GM23338 (cell line): ENCODE measurements at regions not wholly inside any gene's neighbourhood (a gene's known extent, or its start where the extent isn't known, plus 50 kb on each side); places are given as distances from the start of the nearest gene placed in this dataset.

Experiments
- ATAC-seq: fragments of 200-7000 bp; cut with Tn5 transposase; 3 replicates; pipeline ENCODE4 v1.9.1; 2020
- DNase-seq: peaks from one replicate; pipeline ENCODE4 v3.0.0-alpha.2; 2015; ENCODE audit warnings: low spot score
- H2AFZ ChIP-seq: fragments of 200-600 bp; sonication (generic); 2 replicates; pipeline ENCODE4 v1.8.0; 2016; ENCODE audit warnings: antibody characterized with exemption, mild to moderate bottlenecking, moderate library complexity
- H3F3A ChIP-seq: fragments of 200-600 bp; sonication (generic); replicated peaks from 2 replicates; pipeline ENCODE4 v1.8.0; 2017; ENCODE audit warnings: antibody characterized with exemption, mixed run types, low read depth
- H3K27ac ChIP-seq: fragments of 200-600 bp; sonication (generic); 2 replicates; pipeline ENCODE4 v1.6.1; 2016; ENCODE audit warnings: low read depth
- H3K27me3 ChIP-seq: fragments of 200-600 bp; sonication (generic); 2 replicates; pipeline ENCODE4 v1.8.0; 2016; ENCODE audit warnings: mild to moderate bottlenecking, mixed run types, moderate library complexity; ENCODE audit not compliant: insufficient read depth
- H3K36me3 ChIP-seq: fragments of 200-600 bp; sonication (generic); 2 replicates; pipeline ENCODE4 v1.8.0; 2016; ENCODE audit warnings: mild to moderate bottlenecking; ENCODE audit not compliant: insufficient read depth
- H3K4me1 ChIP-seq: fragments of 200-600 bp; sonication (generic); 2 replicates; pipeline ENCODE4 v1.8.0; 2016; ENCODE audit warnings: mild to moderate bottlenecking, moderate library complexity; ENCODE audit not compliant: insufficient read depth
- H3K4me2 ChIP-seq: fragments of 200-600 bp; sonication (generic); 2 replicates; pipeline ENCODE4 v1.7.1; 2017; ENCODE audit warnings: mixed run types
- H3K4me3 ChIP-seq: fragments of 200-600 bp; sonication (generic); 2 replicates; pipeline ENCODE4 v1.6.1; 2016; ENCODE audit warnings: mixed run types
- H3K79me2 ChIP-seq: fragments of 200-600 bp; sonication (generic); replicated peaks from 2 replicates; pipeline ENCODE4 v1.8.0; 2017; ENCODE audit warnings: mild to moderate bottlenecking; ENCODE audit not compliant: insufficient read depth
- H3K9me2 ChIP-seq: fragments of 200-600 bp; sonication (generic); 2 replicates; pipeline ENCODE4 v1.8.0; 2017; ENCODE audit not compliant: insufficient read depth
- H4K20me1 ChIP-seq: fragments of 200-600 bp; sonication (generic); replicated peaks from 2 replicates; pipeline ENCODE4 v1.8.0; 2017; ENCODE audit warnings: mild to moderate bottlenecking; ENCODE audit not compliant: insufficient read depth
- H3K27ac Mint-ChIP-seq: 2 replicates; pipeline ENCODE4 v1.8.0; 2020; ENCODE audit warnings: inconsistent platforms, mild to moderate bottlenecking, moderate library complexity, mixed read lengths
- H3K27me3 Mint-ChIP-seq: 3 replicates; pipeline ENCODE4 v1.8.0; 2022; ENCODE audit warnings: low read depth, mild to moderate bottlenecking, moderate library complexity, mixed read lengths, inconsistent platforms; ENCODE audit not compliant: insufficient read depth, poor library complexity
- H3K36me3 Mint-ChIP-seq: 3 replicates; pipeline ENCODE4 v1.8.0; 2021; ENCODE audit warnings: low read depth, mild to moderate bottlenecking, inconsistent platforms, moderate library complexity, mixed read lengths
- H3K4me1 Mint-ChIP-seq: 3 replicates; pipeline ENCODE4 v1.8.0; 2020; ENCODE audit warnings: mild to moderate bottlenecking, inconsistent platforms, mixed read lengths
- H3K4me3 Mint-ChIP-seq: 3 replicates; pipeline ENCODE4 v1.8.0; 2021; ENCODE audit warnings: moderate library complexity, mild to moderate bottlenecking, inconsistent platforms, mixed read lengths
- H3K9me3 Mint-ChIP-seq: 3 replicates; pipeline ENCODE4 v1.8.0; 2020; ENCODE audit warnings: moderate library complexity, mild to moderate bottlenecking, inconsistent platforms, mixed read lengths
- EZH2 ChIP-seq: fragments of 200-600 bp; sonication (generic); IDR thresholded peaks from one replicate; pipeline ENCODE4 v1.8.0; 2017; ENCODE audit warnings: antibody characterized with exemption, mild to moderate bottlenecking, low read depth; ENCODE audit not compliant: unreplicated experiment
- EZH2phosphoT487 ChIP-seq: fragments of 200-600 bp; sonication (generic); IDR thresholded peaks from one replicate; pipeline ENCODE4 v1.8.1; 2018; ENCODE audit warnings: antibody characterized with exemption; ENCODE audit not compliant: unreplicated experiment
- JUNB ChIP-seq: IDR thresholded peaks from one replicate; pipeline ENCODE4 v1.6.1; 2016; ENCODE audit warnings: antibody characterized with exemption; ENCODE audit not compliant: unreplicated experiment
- NANOG ChIP-seq: IDR thresholded peaks from 2 replicates; pipeline ENCODE4 v1.6.1; 2016; ENCODE audit warnings: antibody characterized with exemption, borderline replicate concordance
- POLR2AphosphoS5 ChIP-seq: IDR thresholded peaks from 2 replicates; pipeline ENCODE4 v1.6.1; 2016; ENCODE audit warnings: antibody characterized with exemption, low read depth
- STAT1 ChIP-seq: IDR thresholded peaks from one replicate; pipeline ENCODE4 v1.6.1; 2016; ENCODE audit warnings: antibody characterized with exemption; ENCODE audit not compliant: unreplicated experiment
- ZNF114 ChIP-seq: fragments of 250-450 bp; sonication (Bioruptor Pico); IDR thresholded peaks from 2 replicates; pipeline ENCODE4 v1.5.0; 2020; ENCODE audit warnings: mild to moderate bottlenecking, moderate library complexity
- ZNF331 ChIP-seq: fragments of 250-450 bp; sonication (Bioruptor Pico); IDR thresholded peaks from 2 replicates; pipeline ENCODE4 v1.5.0; 2020; ENCODE audit warnings: low read depth, mild to moderate bottlenecking, moderate library complexity
- TF ChIP-seq, protein P1 (sequence below): IDR thresholded peaks from one replicate; pipeline ENCODE4 v1.6.1; 2018; ENCODE audit warnings: antibody characterized with exemption; ENCODE audit not compliant: unreplicated experiment
- TF ChIP-seq, protein P2 (sequence below): fragments of 250-450 bp; sonication (Bioruptor Pico); IDR thresholded peaks from 2 replicates; pipeline ENCODE4 v1.5.0; 2020; ENCODE audit warnings: mild to moderate bottlenecking, moderate library complexity

- Mint-ChIP-seq H3K27me3 (peaks cover 8% of the 10 kb centered on the region), H3K9me3 (no peaks in the 10 kb centered on the region; the same call in 1 of the 3 replicates), H3K4me3 (no peak overlapping the region), H3K4me1 (peaks cover 11% of the 10 kb centered on the region; the same call in 2 of the 3 replicates), H3K36me3 (no peaks in the 10 kb centered on the region), H3K27ac (no peak overlapping the region)
- Histone ChIP-seq H3K27me3 (no peaks in the 10 kb centered on the region), H3F3A (no peaks in the 10 kb centered on the region), H4K20me1 (no peaks in the 10 kb centered on the region), H3K4me2 (no peak overlapping the region), H3K4me1 (no peaks in the 10 kb centered on the region; the same call in 1 of the 2 replicates), H3K4me3 (no peak overlapping the region), H3K36me3 (no peaks in the 10 kb centered on the region), H3K9me2 (no peaks in the 10 kb centered on the region), H3K27ac (no peak overlapping the region), H2AFZ (no peak overlapping the region), H3K79me2 (no peaks in the 10 kb centered on the region)
- DNase-seq (no peak), ATAC-seq (no peak)
- TF ChIP-seq ZNF331 (CRISPR knock-in tag): no peak
- TF ChIP-seq ZNF114: no peak
- TF ChIP-seq STAT1: no peak
- no peak for TF ChIP-seq POLR2AphosphoS5
- TF ChIP-seq, protein P1, sequence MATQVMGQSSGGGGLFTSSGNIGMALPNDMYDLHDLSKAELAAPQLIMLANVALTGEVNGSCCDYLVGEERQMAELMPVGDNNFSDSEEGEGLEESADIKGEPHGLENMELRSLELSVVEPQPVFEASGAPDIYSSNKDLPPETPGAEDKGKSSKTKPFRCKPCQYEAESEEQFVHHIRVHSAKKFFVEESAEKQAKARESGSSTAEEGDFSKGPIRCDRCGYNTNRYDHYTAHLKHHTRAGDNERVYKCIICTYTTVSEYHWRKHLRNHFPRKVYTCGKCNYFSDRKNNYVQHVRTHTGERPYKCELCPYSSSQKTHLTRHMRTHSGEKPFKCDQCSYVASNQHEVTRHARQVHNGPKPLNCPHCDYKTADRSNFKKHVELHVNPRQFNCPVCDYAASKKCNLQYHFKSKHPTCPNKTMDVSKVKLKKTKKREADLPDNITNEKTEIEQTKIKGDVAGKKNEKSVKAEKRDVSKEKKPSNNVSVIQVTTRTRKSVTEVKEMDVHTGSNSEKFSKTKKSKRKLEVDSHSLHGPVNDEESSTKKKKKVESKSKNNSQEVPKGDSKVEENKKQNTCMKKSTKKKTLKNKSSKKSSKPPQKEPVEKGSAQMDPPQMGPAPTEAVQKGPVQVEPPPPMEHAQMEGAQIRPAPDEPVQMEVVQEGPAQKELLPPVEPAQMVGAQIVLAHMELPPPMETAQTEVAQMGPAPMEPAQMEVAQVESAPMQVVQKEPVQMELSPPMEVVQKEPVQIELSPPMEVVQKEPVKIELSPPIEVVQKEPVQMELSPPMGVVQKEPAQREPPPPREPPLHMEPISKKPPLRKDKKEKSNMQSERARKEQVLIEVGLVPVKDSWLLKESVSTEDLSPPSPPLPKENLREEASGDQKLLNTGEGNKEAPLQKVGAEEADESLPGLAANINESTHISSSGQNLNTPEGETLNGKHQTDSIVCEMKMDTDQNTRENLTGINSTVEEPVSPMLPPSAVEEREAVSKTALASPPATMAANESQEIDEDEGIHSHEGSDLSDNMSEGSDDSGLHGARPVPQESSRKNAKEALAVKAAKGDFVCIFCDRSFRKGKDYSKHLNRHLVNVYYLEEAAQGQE: no peak
- no peak for TF ChIP-seq EZH2phosphoT487
- no peak for TF ChIP-seq NANOG
- no peak for TF ChIP-seq EZH2
- no peak for TF ChIP-seq JUNB
- TF ChIP-seq, protein P2, sequence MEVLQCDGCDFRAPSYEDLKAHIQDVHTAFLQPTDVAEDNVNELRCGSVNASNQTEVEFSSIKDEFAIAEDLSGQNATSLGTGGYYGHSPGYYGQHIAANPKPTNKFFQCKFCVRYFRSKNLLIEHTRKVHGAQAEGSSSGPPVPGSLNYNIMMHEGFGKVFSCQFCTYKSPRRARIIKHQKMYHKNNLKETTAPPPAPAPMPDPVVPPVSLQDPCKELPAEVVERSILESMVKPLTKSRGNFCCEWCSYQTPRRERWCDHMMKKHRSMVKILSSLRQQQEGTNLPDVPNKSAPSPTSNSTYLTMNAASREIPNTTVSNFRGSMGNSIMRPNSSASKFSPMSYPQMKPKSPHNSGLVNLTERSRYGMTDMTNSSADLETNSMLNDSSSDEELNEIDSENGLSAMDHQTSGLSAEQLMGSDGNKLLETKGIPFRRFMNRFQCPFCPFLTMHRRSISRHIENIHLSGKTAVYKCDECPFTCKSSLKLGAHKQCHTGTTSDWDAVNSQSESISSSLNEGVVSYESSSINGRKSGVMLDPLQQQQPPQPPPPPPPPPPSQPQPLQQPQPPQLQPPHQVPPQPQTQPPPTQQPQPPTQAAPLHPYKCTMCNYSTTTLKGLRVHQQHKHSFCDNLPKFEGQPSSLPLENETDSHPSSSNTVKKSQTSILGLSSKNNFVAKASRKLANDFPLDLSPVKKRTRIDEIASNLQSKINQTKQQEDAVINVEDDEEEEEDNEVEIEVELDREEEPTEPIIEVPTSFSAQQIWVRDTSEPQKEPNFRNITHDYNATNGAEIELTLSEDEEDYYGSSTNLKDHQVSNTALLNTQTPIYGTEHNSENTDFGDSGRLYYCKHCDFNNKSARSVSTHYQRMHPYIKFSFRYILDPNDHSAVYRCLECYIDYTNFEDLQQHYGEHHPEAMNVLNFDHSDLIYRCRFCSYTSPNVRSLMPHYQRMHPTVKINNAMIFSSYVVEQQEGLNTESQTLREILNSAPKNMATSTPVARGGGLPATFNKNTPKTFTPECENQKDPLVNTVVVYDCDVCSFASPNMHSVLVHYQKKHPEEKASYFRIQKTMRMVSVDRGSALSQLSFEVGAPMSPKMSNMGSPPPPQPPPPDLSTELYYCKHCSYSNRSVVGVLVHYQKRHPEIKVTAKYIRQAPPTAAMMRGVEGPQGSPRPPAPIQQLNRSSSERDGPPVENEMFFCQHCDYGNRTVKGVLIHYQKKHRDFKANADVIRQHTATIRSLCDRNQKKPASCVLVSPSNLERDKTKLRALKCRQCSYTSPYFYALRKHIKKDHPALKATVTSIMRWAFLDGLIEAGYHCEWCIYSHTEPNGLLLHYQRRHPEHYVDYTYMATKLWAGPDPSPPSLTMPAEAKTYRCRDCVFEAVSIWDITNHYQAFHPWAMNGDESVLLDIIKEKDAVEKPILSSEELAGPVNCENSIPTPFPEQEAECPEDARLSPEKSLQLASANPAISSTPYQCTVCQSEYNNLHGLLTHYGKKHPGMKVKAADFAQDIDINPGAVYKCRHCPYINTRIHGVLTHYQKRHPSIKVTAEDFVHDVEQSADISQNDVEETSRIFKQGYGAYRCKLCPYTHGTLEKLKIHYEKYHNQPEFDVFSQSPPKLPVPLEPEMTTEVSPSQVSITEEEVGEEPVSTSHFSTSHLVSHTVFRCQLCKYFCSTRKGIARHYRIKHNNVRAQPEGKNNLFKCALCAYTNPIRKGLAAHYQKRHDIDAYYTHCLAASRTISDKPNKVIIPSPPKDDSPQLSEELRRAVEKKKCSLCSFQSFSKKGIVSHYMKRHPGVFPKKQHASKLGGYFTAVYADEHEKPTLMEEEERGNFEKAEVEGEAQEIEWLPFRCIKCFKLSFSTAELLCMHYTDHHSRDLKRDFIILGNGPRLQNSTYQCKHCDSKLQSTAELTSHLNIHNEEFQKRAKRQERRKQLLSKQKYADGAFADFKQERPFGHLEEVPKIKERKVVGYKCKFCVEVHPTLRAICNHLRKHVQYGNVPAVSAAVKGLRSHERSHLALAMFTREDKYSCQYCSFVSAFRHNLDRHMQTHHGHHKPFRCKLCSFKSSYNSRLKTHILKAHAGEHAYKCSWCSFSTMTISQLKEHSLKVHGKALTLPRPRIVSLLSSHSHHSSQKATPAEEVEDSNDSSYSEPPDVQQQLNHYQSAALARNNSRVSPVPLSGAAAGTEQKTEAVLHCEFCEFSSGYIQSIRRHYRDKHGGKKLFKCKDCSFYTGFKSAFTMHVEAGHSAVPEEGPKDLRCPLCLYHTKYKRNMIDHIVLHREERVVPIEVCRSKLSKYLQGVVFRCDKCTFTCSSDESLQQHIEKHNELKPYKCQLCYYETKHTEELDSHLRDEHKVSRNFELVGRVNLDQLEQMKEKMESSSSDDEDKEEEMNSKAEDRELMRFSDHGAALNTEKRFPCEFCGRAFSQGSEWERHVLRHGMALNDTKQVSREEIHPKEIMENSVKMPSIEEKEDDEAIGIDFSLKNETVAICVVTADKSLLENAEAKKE (CRISPR knock-in tag): no peak
Measured at GRCh38 chr19:29375429-29376119, 150.2 kb upstream of the VSTM2B start.
